Omental fat pad (tissue), 3 donors: ENCODE measurements at regions not wholly inside any gene's neighbourhood (a gene's known extent, or its start where the extent isn't known, plus 50 kb on each side); places are given as distances from the start of the nearest gene placed in this dataset.

Source experiments
- ATAC-seq: fragments of 150-250 bp; one replicate; pipeline ENCODE4 v1.9.1; 2016; ENCODE audit warnings: mild to moderate bottlenecking, moderate library complexity; ENCODE audit not compliant: low FRiP score
- DNase-seq: peaks from one replicate; pipeline ENCODE4 v3.0.0-alpha.2; 2019; ENCODE audit warnings: low spot score
- TF ChIP-seq, protein P1 (sequence below), 3 donors: fragments of 450-650 bp; IDR thresholded peaks; one replicate each; pipeline ENCODE4 v1.5.1; 2016 to 2017; ENCODE audit warnings: antibody characterized with exemption in 3 of 3, mild to moderate bottlenecking in 3 of 3, moderate library complexity in 2 of 3

DNA sequence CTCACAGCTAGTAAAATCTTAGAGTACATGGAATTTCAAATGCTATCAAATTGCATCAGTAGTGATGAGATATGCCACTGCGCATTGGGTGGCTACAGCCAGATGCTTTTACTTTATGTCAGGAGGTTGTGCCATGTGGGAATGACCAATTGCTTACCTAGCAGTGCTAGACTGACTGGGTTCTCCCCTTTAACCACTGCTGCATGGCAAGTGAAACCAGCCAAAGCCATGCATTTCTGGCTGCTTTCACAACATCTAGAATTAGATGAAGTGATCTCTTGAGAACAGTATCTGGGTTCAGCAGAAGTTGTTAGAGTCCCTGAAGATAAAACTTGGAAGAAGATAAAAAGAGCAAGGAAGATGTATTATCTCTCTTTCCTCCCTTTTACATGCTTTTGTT, 1174.2 kb upstream of the CDH2 start:
- TF ChIP-seq, protein P1, sequence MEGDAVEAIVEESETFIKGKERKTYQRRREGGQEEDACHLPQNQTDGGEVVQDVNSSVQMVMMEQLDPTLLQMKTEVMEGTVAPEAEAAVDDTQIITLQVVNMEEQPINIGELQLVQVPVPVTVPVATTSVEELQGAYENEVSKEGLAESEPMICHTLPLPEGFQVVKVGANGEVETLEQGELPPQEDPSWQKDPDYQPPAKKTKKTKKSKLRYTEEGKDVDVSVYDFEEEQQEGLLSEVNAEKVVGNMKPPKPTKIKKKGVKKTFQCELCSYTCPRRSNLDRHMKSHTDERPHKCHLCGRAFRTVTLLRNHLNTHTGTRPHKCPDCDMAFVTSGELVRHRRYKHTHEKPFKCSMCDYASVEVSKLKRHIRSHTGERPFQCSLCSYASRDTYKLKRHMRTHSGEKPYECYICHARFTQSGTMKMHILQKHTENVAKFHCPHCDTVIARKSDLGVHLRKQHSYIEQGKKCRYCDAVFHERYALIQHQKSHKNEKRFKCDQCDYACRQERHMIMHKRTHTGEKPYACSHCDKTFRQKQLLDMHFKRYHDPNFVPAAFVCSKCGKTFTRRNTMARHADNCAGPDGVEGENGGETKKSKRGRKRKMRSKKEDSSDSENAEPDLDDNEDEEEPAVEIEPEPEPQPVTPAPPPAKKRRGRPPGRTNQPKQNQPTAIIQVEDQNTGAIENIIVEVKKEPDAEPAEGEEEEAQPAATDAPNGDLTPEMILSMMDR (IDR thresholded peaks at IDR 0.05) = no peak

DNA sequence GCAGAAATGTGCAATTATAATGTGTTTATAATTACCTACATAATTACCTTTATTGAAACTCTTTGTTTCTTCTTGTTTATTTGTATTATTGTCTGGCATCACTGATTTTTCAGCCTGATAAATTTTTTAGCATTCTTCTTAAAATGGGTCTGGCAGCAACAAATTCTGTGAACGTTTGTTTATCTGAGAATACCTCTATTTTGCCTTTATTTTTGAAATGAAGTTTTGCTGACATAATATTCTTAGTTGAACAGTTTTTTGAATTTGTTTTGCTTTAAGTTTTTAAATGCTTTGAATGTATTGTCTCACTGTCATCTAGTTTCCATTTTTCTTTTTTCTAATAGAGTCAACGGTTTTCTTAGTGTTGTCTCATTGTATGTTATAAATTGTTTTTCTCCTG, 1152.0 kb upstream of the CDH2 start:
- TF ChIP-seq, protein P1 (IDR thresholded peaks at IDR 0.05) = no peak
- ATAC-seq (no peak), DNase-seq (no peak)

More for the DNA sequence above, 1174.2 kb upstream of the CDH2 start:
- DNase-seq (no peak), ATAC-seq (no peak)

DNA sequence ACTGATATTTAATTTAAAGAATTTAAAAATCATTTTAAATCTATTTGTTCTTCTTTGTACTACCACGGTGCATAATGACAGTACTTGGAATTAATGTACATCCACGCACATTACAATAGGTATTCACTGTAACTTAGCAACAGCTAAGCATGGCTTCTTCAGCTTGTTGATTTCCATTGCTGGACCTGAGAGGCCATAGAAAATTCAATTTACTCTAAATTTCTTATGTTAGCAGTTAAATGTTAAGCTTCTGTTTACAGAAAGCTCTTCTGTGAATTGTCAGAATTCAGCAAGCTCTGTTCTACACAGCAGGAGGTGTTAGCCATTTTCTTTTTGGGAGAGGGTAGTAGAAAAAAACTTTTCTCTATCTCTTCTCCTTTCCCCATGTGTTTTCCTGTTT, 1149.3 kb upstream of the CDH2 start:
- TF ChIP-seq, protein P1 (IDR thresholded peaks at IDR 0.05) = no peak
- no peak for ATAC-seq
- DNase-seq = no peak

DNA sequence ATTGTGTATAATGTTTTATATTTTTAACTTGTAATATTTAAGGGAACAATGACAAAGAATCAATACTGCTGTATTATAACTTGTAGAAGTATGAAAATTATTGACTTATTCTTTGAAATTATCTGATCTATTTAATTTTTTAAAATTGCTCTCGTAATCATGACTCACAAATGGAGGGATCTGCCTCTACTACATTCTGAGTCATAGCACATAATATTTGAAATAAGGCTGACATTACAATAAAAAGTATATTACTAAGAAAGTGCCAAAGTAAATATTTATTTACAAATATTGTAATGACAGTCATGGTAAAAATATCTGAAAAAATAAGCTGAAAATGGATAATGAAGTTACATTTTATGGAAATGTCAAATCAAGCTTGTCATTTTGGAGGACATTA, 1144.6 kb upstream of the CDH2 start:
- ATAC-seq (no peak), DNase-seq (no peak)
- TF ChIP-seq, protein P1 (IDR thresholded peaks at IDR 0.05) = no peak

DNA sequence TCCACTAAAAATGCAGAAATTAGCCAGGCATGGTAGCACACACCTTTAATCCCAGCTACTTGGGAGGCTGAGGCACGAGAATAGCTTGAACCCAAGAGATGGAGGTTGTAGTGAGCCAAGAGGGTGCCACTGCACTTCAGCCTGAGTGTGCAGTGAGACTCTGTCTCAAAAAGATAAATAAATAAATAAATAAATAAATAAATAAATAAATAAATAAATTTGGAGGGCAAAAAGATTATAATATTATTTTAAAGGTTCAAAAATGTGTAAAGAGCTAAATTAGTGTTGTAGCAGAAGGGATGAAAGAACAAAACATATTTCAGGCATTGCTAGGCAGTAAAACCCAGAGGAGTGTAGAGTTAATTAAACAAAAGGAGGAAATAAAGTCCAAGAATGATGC, 1136.4 kb upstream of the CDH2 start:
- DNase-seq (no peak), ATAC-seq (no peak)
- TF ChIP-seq, protein P1 (IDR thresholded peaks at IDR 0.05) = no peak

DNA sequence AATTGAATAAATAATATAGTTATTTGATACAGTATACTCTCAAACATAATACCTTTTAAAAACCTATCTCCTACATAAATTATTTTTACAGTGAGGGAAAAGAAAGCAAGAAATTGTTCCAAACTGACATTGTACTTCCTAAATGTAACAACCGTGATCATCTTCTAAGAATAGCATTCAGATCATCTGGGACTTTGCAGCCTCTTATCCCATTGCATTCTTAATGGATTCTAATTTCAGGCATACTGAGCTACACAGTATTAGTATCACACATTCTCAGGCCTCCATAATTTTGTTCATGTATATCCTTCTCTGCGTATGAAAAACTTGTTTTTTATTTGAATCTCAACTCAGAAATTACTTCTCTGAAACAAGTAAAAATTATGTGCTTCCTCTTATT, 1134.7 kb upstream of the CDH2 start:
- ATAC-seq (no peak), DNase-seq (no peak)
- TF ChIP-seq, protein P1 (IDR thresholded peaks at IDR 0.05) = no peak

DNA sequence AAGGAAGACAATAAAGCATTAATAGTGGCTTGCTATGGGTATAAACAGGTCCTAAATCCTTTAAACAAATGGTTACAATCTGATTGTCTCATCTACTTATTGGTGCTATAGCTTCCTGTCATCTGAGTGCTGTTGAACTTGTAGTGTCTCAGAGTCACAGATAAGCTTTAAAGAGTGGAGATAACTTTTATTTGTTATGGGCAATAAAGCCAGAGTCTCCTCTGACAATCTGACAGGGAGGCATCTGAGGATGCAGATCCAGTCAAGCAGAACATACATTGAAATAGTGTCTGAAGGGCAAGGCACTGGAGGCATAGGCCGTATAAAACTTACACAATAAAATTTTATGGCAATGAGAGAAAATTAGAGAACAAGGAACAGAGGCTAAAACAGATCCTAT, 1132.4 kb upstream of the CDH2 start:
- ATAC-seq = no peak
- TF ChIP-seq, protein P1 (IDR thresholded peaks at IDR 0.05) = no peak
- DNase-seq = no peak
